ENCODE measurements at regions not wholly inside any gene's neighbourhood (a gene's known extent, or its start where the extent isn't known, plus 50 kb on each side); places are given as distances from the start of the nearest gene placed in this dataset.

DNA sequence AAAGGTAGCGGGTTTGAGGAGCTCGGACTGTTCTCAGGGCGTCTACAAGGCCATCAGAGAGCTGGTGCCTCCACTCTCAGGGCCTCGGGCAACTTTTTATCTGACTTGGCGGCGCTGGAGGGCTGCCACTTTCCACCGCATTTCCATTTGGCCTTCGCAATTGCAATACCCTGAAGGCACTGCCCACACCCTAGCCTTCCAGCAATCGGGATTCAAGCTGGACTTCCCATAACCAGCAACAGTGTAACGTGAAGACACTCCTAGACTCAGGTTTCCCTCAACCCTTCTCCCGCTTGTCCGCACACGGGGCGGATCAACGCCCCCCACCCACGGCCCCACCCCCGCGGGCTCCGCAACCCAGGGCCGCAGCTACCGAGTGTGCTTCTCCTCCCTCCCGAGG, 50.2 kb upstream of the BCOR start:
- Histone ChIP-seq H3K27ac (replicated peaks) (peak overlapping the region; percentile 92), H3K4me3 (replicated peaks; ENCODE audit: insufficient read depth, low read length) (no peak overlapping the region), H3K27me3 (ENCODE audit: insufficient read depth, poor library complexity, severe bottlenecking) (no peaks in the 10 kb centered on the region)
- no peak for TF ChIP-seq GABPA (IDR thresholded peaks at IDR 0.05; ENCODE audit: low read depth)
- no peak for DNase-seq (ENCODE audit: low read depth in 1 of 2, low spot score in 1 of 2)
